Right kidney (tissue), 1 donor: ENCODE measurements at regions not wholly inside any gene's neighbourhood (a gene's known extent, or its start where the extent isn't known, plus 50 kb on each side); places are given as distances from the start of the nearest gene placed in this dataset.
"Not testable (repeated sequence)": the region's sequence is repeated elsewhere in the genome, so short reads cannot be mapped to it uniquely, and the experiment has no call there.

Experiments used
- DNase-seq: peaks from one replicate; pipeline ENCODE4 v3.0.0-alpha.2; 2016

DNA sequence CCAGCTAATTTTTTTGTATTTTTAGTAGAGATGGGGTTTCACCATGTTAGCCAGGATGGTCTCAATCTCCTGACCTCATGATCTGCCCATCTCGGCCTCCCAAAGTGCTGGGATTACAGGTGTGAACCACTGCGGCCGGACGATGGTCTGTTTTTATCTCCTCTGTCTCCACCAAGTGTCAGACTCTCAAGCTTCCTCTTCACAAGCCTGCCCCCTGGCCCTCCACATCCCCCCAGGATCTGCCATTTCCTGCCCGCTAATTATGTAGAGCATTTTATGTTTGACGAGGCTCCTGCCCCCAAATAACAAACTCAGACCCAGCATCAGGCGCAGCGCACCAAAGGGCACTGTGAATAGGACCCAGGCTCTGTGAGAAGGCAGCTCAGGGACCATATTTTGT, 101.8 kb upstream of the PCBD1 start:
- not testable (repeated sequence) for DNase-seq

GRCh38 chr10:70990681-70991080, 102.3 kb upstream of the PCBD1 start:
- no peak for DNase-seq

DNA sequence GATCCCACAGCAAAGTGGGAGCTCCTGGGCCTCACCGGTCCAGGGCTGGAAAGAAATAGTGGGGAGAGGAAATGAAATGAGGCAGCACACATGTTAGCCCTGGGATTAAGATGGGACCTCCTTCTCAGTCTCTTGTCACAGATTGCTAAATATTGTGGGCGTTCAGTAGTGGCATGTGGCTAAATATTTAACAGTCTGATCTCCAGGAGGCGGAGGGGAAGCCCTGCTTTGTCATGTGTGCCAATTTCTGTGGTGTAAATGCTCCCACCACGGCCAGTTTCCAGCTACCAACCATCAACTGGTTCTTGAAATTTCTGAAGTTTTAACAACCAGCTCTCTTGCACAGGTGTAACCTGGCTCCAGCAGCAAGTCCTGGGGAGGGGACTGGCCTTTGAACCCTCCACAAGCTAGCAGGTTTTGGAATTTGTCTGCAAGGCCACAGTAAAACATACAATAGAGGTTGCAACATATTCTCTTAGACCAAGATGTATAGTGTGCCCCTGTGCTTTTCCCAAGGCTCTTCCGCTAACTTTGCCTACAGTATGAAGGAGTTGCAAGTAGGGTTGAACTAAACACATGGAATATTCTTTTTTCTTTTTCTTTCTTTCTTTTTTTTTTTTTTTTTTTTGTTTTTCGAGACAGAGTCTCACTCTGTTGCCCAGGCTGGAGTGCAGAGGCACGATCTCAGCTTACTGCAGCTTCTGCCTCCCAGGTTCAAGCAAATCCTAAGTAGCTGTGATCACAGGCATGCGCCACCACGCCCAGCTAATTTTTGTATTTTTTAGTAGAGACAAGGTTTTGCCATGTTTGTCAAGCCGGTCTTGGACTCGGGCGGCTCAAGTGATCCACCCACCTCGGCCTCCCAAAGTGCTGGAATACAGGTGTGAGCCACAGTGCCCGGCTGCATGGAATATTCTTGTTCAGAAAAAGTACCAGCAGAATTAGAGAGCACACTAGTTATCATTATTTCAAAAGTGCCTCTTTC, 103.1 kb upstream of the PCBD1 start:
- DNase-seq = no peak

DNA sequence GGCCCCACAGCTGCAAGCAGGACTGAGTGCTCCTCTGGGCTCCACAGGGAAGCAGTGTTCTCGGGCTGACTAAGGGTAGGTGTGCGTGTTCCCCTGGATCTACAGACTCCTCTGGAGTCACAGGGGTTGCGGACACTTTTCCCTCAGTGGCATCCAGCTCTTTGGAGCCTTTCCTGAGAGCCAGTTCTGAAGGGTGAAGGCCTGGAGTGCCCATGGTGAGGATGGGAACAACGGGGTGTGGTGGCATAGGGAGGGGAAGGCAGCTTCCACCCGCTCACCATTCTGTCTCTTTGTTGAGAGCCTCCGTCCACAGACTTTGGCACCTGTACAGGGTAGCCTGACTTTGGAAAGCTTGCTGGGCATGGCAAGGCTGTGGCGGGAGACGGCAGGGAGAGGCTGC, 104.1 kb upstream of the PCBD1 start:
- DNase-seq = no peak

DNA sequence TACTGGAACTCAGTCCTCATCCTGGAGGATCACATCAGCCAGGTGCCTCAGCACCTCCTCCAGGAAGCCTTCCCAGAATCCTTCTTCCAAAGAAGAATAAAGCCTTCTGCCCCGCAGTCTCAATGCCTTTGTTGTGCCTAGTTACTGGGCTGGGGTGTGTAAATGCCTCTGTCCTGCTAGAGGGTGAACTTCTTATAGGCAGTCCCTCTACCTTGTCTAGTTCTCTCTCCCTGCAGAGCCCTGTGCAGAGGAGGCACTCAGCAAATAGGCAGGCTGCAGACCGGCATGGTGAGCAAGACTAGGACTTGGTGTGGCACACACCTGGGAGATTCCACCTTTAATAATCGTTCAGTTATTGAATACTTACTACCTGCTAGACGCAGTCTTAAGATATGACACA, 104.7 kb upstream of the PCBD1 start:
- DNase-seq = no peak

DNA sequence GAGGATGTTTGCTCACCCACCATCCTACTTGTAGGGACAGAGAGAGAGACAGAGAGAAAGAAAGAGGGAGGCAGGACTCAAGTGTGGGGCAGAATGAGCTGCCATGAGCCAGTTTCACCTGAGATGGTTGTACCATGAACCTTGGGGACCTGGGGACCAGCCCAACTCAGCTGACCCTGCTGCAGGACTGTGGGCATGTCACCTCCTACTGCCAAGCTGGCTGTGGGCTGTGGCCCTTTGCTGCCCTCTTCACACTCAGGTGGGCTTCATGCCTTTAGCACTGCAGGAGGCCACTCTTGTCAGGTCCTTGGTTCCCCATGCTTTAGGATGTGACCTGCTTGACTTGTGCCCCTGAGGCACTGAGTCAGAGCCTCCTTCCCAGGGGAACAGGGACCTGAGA, 108.2 kb upstream of the PCBD1 start:
- DNase-seq = no peak

GRCh38 chr10:70997236-70997635, 108.9 kb upstream of the PCBD1 start:
- DNase-seq = no peak

DNA sequence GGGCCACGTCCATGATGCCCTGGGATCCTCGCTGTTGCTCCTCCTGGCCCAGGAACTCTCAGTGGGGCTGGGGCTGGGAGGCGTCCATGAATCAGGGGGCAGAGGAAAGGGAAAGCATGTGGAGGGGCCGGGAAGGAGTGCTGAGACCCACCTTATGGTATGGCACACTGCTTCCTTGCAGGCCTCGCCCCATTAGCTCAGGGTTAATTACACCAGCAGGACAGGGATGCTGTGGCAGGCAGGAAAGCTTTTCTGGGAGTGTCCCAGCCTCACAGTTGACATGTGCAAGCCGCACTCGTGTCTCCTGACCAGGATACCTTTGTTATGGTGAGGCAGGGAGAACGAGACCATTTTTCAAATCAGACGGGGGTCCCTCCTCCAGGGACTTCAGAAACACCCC, 109.7 kb upstream of the PCBD1 start:
- DNase-seq = no peak

- DNase-seq = no peak
These were observed 113.1 kb upstream of the PCBD1 start for GRCh38 chr10:71001470-71001869.

- no peak for DNase-seq
These were observed 116.1 kb upstream of the PCBD1 start for GRCh38 chr10:71004176-71005075.

GRCh38 chr10:71005337-71006305, 117.3 kb upstream of the PCBD1 start:
- no peak for DNase-seq

GRCh38 chr10:71006506-71006905, 118.1 kb upstream of the PCBD1 start:
- no peak for DNase-seq

DNA sequence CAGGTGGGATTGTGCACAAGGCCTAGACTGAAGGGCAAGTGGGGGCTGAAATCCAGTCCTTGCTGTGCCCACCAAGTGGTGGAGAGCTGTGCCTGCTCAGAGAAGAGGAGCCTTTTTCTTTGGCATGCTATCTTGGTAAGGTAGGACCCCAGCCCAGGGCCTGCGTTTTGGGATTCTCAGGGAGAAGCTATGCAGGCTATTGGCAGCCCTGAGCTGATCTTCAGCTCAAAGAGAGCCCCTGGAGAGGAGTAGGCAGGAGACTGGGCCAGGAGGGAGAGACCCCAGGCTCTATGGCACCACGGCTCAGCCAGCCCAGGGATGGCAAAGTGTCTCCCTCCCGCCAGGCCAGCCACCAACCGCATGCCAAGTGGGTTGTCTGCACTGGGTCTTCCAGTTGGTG, 119.2 kb upstream of the PCBD1 start:
- DNase-seq = no peak

DNA sequence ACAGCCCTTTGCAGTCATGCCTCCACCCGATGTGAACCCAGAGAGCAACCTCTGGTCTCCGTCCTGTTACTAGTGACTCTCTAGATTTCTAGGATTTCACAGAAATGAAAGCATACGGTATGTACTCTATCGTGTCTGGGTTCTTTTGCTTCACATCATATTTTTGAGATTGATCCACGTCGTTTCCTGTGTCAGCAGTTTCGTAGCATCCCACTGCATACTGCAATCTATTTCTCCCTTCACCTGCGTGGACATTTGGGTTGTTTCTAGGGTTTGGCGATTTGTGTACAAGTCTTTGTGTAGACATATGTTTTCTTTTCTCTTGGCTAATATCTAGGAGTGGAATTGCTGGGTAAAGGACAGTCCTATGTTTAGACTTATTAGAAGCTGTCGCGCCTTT, 119.8 kb upstream of the PCBD1 start:
- no peak for DNase-seq

DNA sequence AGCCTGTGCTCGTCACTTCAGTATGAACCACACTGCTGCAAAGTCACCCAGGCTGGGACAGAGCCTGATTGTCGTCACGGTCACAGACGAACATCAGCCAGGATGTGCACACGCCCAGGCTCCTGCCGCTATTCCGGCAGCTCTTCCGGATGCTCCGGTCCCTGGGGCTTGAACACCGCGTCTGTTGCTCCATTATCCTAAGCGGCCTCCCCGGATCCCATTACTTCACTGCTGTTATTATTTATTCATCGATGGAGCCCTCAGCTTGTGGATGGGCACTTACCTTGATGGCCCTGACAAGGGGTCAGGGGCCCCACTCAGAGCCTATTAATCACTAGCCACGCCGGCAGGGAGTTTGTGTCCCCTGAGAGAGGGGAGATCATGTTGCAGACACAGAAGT, 120.8 kb upstream of the PCBD1 start:
- DNase-seq = no peak

GRCh38 chr10:71010730-71011129, 122.4 kb upstream of the PCBD1 start:
- no peak for DNase-seq

GRCh38 chr10:71011141-71011540, 122.8 kb upstream of the PCBD1 start:
- no peak for DNase-seq

DNA sequence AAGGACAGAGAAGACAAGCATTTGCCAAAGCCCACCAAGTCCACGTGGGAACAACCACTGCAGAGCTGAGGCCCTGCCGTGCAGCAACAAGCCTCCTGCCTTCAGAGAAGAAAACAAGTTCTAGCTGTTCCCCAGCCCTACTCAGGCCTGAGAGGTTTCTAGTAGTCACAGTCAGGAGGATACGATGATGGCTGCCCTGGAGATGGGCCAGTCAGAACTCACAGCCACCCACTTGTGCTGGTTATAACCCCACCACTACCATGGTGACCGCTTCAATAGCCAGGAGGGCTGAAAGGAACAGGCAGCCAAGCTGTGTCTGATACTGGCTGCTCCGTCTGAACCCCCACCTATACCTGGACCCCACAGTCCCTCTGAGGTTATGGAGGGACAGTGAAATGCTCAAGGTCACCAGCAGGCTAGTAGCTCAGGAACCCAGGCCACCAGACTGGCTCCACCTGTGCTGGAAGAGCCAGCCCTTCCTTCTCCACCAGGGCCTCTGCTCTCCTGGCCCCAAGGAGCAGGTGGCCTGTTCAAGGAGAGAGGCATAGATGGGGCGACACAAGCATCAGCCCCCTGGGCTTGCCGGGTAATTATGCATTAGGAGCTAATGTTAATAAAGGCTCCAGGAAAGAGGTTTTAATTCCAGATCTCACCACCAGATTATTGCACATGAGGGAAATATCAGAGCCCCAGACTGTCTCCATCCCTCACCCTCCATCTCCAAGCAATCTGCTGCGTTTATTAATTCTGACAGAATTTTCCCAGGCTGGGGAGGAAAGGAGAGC, 125.8 kb upstream of the PCBD1 start:
- DNase-seq = no peak

GRCh38 chr10:71015674-71016073, 127.3 kb upstream of the PCBD1 start:
- DNase-seq = no peak

DNA sequence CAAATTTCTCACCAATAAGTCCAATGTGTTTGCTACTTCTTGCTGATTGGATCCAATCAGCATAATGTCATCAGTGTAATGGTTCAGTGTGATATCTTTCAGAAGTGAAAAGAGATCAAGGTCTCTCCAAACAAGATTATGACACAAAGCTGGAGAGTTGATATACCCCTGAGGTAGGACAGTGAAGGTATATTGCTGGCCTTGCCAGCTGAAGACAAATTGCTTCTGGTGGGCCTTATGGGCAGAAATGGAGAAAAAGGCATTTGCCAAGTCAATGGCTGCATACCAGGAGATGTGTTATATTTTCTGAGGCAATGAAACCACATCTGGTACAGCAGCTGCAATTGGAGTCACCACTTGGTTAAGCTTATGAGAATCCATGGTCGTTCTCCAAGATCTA, 131.7 kb upstream of the PCBD1 start:
- DNase-seq = not testable (repeated sequence)

DNA sequence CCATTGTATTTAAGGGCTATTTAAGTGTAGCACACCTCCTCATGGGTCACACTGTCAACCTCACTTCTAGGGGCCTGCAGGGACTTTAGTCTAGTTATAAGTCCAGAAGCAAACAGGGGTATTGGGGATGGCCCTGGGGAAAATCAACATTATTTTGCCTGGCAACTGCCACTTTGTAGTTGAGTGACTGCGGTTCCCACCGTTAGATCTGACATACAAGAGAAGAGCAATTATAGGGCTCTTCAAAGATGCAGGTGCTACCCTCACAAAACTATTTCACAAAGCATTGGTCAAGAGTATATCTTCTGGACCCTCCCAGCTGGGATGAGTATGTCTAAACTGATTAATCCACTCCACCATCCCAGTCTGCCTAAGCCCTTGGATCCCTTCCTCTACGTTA, 133.0 kb upstream of the PCBD1 start:
- DNase-seq = no peak
